ENCODE measurements at regions not wholly inside any gene's neighbourhood (a gene's known extent, or its start where the extent isn't known, plus 50 kb on each side); places are given as distances from the start of the nearest gene placed in this dataset.

DNA sequence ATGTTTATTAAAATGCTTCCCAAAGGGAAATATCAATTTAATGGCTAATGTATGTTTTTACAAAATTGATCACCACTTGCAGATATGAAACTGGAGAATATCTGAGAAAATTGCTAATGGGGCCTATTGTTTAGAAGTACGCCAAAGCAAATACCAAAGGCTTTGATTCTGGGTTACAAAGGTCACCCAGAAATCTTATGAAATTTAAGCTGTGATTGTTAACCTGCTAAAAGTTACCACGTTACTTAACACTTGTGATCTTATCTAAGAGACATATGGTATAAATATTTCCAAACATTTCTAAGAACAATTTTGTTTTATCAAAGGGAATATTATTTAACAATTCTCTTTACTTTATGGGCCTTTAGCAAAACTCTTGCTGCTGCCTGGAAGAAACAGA, 383.3 kb downstream of the TFAP2A start:
- DNase-seq (ENCODE audit: low read depth, low spot score): no peak
- Histone ChIP-seq H3K9me3 (ENCODE audit: control insufficient read depth, insufficient read depth, low read length) (peaks cover 2% of the 10 kb centered on the region; the same call in 1 of the 2 replicates), H3K27me3 (ENCODE audit: control insufficient read depth, insufficient read depth, low read length) (no peaks in the 10 kb centered on the region), H3K4me3 (ENCODE audit: low read depth, low read length) (no peak overlapping the region), H3K27ac (ENCODE audit: low read depth, low read length) (no peak overlapping the region)
- ChIA-PET POLR2A (no interaction called here), CTCF (interaction anchor here (0.5 kb wide), 1 partner anchor 20 kb away, joined by 3 read pairs; no protein-coding TSS in a partner anchor)
- TF ChIP-seq CTCF (IDR thresholded peaks at IDR 0.05; ENCODE audit: low read depth, low read length): no peak

GRCh38 chr6:10030942-10031537, 383.8 kb downstream of the TFAP2A start:
- CTCF ChIA-PET: interaction anchor here (0.5 to 0.8 kb wide), 2 partner anchors 21 to 398 kb away, joined by 3 read pairs; no protein-coding TSS in a partner anchor
- Histone ChIP-seq H3K27me3 (ENCODE audit: control insufficient read depth, insufficient read depth, low read length) (no peaks in the 10 kb centered on the region), H3K9me3 (ENCODE audit: control insufficient read depth, insufficient read depth, low read length) (peaks cover 2% of the 10 kb centered on the region; the same call in 1 of the 2 replicates), H3K4me3 (ENCODE audit: low read depth, low read length) (no peak overlapping the region), H3K27ac (ENCODE audit: low read depth, low read length) (no peak overlapping the region)
- TF ChIP-seq CTCF (IDR thresholded peaks at IDR 0.05; ENCODE audit: low read depth, low read length): peak; percentile 19; the same call in 1 of the 2 replicates
- DNase-seq (ENCODE audit: low read depth, low spot score): no peak
- POLR2A ChIA-PET: no interaction called here

GRCh38 chr6:10028222-10028621, 386.7 kb downstream of the TFAP2A start:
- DNase-seq (ENCODE audit: low read depth, low spot score): no peak
- ChIA-PET CTCF (no interaction called here), POLR2A (no interaction called here)
- H3K27ac ChIP-seq (ENCODE audit: low read depth, low read length): no peak overlapping the region
- TF ChIP-seq CTCF (IDR thresholded peaks at IDR 0.05; ENCODE audit: low read depth, low read length): no peak
- H3K27me3 ChIP-seq (ENCODE audit: control insufficient read depth, insufficient read depth, low read length): no peaks in the 10 kb centered on the region
- H3K9me3 ChIP-seq (ENCODE audit: control insufficient read depth, insufficient read depth, low read length): peaks cover 2% of the 10 kb centered on the region; the same call in 1 of the 2 replicates
- H3K4me3 ChIP-seq (ENCODE audit: low read depth, low read length): no peak overlapping the region

- peaks cover 10% of the 10 kb centered on the region for H3K9me3 ChIP-seq (ENCODE audit: control insufficient read depth, insufficient read depth, low read length)
- no peaks in the 10 kb centered on the region for H3K27me3 ChIP-seq (ENCODE audit: control insufficient read depth, insufficient read depth, low read length)
- ChIA-PET POLR2A (no interaction called here), CTCF (no interaction called here)
- no peak for TF ChIP-seq CTCF (IDR thresholded peaks at IDR 0.05; ENCODE audit: low read depth, low read length)
- no peak overlapping the region for H3K4me3 ChIP-seq (ENCODE audit: low read depth, low read length)
- no peak overlapping the region for H3K27ac ChIP-seq (ENCODE audit: low read depth, low read length)
- no peak for DNase-seq (ENCODE audit: low read depth, low spot score)
Measured at GRCh38 chr6:10019851-10020250, 395.0 kb downstream of the TFAP2A start.

DNA sequence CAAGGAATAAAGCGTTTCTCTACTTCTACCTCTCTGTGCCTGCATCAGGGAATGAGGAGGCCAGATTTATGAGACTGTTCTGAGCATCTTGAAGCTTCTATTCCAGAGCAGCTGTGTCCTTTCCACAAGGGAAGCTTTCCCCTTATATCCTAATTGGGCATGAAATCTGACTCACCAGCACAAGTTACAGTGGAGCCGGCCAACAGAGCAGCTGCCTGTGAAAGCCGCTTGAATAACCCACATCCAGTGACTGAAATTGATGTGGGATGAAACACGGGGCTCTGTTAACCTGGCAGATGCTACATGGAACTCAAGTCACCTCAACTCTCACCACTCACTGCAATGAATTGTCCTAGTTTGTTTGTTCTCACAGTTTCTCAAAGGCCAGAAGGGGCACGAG, 400.3 kb downstream of the TFAP2A start:
- ChIA-PET POLR2A (no interaction called here), CTCF (no interaction called here)
- H3K9me3 ChIP-seq (ENCODE audit: control insufficient read depth, insufficient read depth, low read length): peaks cover 5% of the 10 kb centered on the region
- DNase-seq (ENCODE audit: low read depth, low spot score): peak; percentile 8
- TF ChIP-seq CTCF (IDR thresholded peaks at IDR 0.05; ENCODE audit: low read depth, low read length): no peak
- H3K27me3 ChIP-seq (ENCODE audit: control insufficient read depth, insufficient read depth, low read length): no peaks in the 10 kb centered on the region
- H3K4me3 ChIP-seq (ENCODE audit: low read depth, low read length): no peak overlapping the region
- H3K27ac ChIP-seq (ENCODE audit: low read depth, low read length): peak overlapping the region; percentile 24
